ENCODE measurements at regions not wholly inside any gene's neighbourhood (a gene's known extent, or its start where the extent isn't known, plus 50 kb on each side); places are given as distances from the start of the nearest gene placed in this dataset.

DNA sequence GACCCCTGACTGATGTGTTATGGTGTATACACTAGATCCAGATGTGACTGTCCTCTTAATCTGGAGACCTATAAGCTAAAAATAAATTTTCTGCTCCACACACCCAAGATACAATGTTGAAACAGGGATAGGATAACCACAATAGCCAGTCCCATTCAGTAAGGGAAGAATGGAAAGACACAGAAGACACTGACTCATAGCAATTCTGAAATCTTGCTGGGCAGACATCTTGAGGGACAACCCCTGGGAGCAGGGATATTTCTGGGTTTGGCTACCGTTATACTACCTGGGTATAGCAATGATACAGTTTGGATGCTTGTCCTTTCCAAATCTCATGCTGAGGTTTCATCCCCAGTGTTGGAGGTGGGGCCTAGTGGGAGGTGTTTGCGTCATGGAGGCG, 93.9 kb downstream of the BUD13 start:
- TF ChIP-seq, protein P1, sequence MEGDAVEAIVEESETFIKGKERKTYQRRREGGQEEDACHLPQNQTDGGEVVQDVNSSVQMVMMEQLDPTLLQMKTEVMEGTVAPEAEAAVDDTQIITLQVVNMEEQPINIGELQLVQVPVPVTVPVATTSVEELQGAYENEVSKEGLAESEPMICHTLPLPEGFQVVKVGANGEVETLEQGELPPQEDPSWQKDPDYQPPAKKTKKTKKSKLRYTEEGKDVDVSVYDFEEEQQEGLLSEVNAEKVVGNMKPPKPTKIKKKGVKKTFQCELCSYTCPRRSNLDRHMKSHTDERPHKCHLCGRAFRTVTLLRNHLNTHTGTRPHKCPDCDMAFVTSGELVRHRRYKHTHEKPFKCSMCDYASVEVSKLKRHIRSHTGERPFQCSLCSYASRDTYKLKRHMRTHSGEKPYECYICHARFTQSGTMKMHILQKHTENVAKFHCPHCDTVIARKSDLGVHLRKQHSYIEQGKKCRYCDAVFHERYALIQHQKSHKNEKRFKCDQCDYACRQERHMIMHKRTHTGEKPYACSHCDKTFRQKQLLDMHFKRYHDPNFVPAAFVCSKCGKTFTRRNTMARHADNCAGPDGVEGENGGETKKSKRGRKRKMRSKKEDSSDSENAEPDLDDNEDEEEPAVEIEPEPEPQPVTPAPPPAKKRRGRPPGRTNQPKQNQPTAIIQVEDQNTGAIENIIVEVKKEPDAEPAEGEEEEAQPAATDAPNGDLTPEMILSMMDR (IDR thresholded peaks at IDR 0.05; ENCODE audit: low read depth, low read length, poor library complexity, severe bottlenecking): no peak
- no peak for TF ChIP-seq EZH2phosphoT487 (IDR thresholded peaks at IDR 0.05; ENCODE audit: borderline replicate concordance, low read length)

All from DOHH2 (cell line).